Cerebellar cortex (tissue), 1 donor: ENCODE measurements at regions not wholly inside any gene's neighbourhood (a gene's known extent, or its start where the extent isn't known, plus 50 kb on each side); places are given as distances from the start of the nearest gene placed in this dataset.
"Not testable (repeated sequence)": the region's sequence is repeated elsewhere in the genome, so short reads cannot be mapped to it uniquely, and the experiment has no call there.

Source experiments
- DNase-seq: peaks from one replicate; pipeline ENCODE4 v3.0.0-alpha.2; 2015; ENCODE audit warnings: low spot score

GRCh38 chr20:17873410-17874270, 95.0 kb downstream of the SNX5 start:
- DNase-seq: no peak

- no peak for DNase-seq
Observed at GRCh38 chr20:17872959-17873358, 95.6 kb downstream of the SNX5 start.

- no peak for DNase-seq
Observed at GRCh38 chr20:17872434-17872833, 96.2 kb downstream of the SNX5 start.

- DNase-seq: no peak
Observed at GRCh38 chr20:17871886-17872285, 96.7 kb downstream of the SNX5 start.

GRCh38 chr20:17871181-17871580, 97.4 kb downstream of the SNX5 start:
- DNase-seq: no peak

GRCh38 chr20:17870086-17870740, 98.4 kb downstream of the SNX5 start:
- no peak for DNase-seq

GRCh38 chr20:17869295-17869994, 99.1 kb downstream of the SNX5 start:
- no peak for DNase-seq

GRCh38 chr20:17868700-17869231, 99.8 kb downstream of the SNX5 start:
- DNase-seq: no peak

- DNase-seq: no peak
Observed at GRCh38 chr20:17868151-17868550, 100.4 kb downstream of the SNX5 start.

GRCh38 chr20:17867131-17867925, 101.3 kb downstream of the SNX5 start:
- no peak for DNase-seq

- no peak for DNase-seq
Observed at GRCh38 chr20:17866234-17867001, 102.2 kb downstream of the SNX5 start.

- no peak for DNase-seq
Observed at GRCh38 chr20:17863577-17864292, 104.9 kb downstream of the SNX5 start.

GRCh38 chr20:17863209-17863576, 105.4 kb downstream of the SNX5 start:
- no peak for DNase-seq

- no peak for DNase-seq
Observed at GRCh38 chr20:17862171-17862570, 106.4 kb downstream of the SNX5 start.

- not testable (repeated sequence) for DNase-seq
Observed at GRCh38 chr20:17861620-17862019, 107.0 kb downstream of the SNX5 start.

- peak; percentile 4 for DNase-seq
Observed at GRCh38 chr20:17860301-17861197, 108.0 kb downstream of the SNX5 start.

- peak; percentile 79 for DNase-seq
Observed at GRCh38 chr20:17859616-17860232, 108.9 kb downstream of the SNX5 start.

GRCh38 chr20:17859002-17859615, 109.5 kb downstream of the SNX5 start:
- DNase-seq: no peak
